ENCODE measurements at regions not wholly inside any gene's neighbourhood (a gene's known extent, or its start where the extent isn't known, plus 50 kb on each side); places are given as distances from the start of the nearest gene placed in this dataset.

DNA sequence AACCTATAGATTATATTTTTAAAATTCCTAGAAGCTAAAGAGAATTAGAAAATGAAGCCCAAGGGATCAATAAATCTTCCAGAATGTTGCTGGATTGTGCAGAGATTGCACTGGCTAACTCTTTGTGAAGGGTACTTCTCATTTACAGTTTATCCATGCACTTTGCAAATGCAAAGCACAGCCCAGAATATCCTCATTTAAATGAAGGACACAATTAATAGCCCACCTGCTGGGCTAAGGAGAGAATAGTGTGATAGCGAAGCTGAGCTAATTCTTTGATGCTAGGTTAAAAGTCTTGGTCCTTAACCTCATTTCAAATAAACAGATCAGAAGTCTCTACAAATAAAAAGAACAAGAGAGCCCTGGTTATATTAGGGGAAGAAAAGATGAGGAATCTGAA lies 72.5 kb downstream of the SMPDL3A start (continued):
- TF ChIP-seq, protein P1, sequence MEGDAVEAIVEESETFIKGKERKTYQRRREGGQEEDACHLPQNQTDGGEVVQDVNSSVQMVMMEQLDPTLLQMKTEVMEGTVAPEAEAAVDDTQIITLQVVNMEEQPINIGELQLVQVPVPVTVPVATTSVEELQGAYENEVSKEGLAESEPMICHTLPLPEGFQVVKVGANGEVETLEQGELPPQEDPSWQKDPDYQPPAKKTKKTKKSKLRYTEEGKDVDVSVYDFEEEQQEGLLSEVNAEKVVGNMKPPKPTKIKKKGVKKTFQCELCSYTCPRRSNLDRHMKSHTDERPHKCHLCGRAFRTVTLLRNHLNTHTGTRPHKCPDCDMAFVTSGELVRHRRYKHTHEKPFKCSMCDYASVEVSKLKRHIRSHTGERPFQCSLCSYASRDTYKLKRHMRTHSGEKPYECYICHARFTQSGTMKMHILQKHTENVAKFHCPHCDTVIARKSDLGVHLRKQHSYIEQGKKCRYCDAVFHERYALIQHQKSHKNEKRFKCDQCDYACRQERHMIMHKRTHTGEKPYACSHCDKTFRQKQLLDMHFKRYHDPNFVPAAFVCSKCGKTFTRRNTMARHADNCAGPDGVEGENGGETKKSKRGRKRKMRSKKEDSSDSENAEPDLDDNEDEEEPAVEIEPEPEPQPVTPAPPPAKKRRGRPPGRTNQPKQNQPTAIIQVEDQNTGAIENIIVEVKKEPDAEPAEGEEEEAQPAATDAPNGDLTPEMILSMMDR (conservative IDR thresholded peaks at IDR 0.05; ENCODE audit: low read depth in 2 of 2): no peak
- no peak for TF ChIP-seq EZH2phosphoT487 (IDR thresholded peaks at IDR 0.05; ENCODE audit: unreplicated experiment)
- no peak for TF ChIP-seq JUNB (IDR thresholded peaks at IDR 0.05; ENCODE audit: unreplicated experiment)
- TF ChIP-seq CREB1 (CRISPR knock-in tag; IDR thresholded peaks at IDR 0.05; ENCODE audit: low read depth): no peak

DNA sequence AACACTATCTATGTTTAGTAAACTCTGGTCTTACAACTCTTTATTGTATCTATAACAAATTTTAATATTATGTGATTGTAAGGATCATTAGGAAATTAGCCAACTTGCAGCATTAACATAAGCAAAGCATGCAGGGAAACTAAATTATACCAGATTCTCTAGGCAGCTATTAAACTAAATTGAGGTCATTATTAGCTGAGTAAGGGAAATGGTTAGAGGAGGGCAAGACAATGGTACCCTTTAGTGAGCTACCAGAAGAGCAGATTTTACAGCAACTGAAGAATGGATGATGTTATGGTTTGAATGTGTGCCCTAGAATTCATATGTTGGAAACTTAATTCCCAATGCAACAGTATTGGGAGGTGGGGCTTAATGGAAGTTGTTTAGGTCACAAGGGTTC lies 79.1 kb downstream of the SMPDL3A start:
- Histone ChIP-seq H3K27ac (ENCODE audit: low read depth) (no peak overlapping the region), H3K27me3 (ENCODE audit: insufficient read depth) (no peaks in the 10 kb centered on the region), H3K4me3 (no peak overlapping the region), H3K4me1 (ENCODE audit: insufficient read depth) (no peaks in the 10 kb centered on the region), H4K20me1 (replicated peaks; ENCODE audit: insufficient read depth) (no peaks in the 10 kb centered on the region), H3K9me2 (ENCODE audit: insufficient read depth) (no peaks in the 10 kb centered on the region), H3K79me2 (replicated peaks; ENCODE audit: insufficient read depth) (no peaks in the 10 kb centered on the region), H3K4me2 (no peak overlapping the region), H3F3A (replicated peaks; ENCODE audit: low read depth) (no peaks in the 10 kb centered on the region), H2AFZ (no peak overlapping the region), H3K36me3 (ENCODE audit: insufficient read depth) (no peaks in the 10 kb centered on the region)
- no peaks in the 10 kb centered on the region for H3K9me3 Mint-ChIP-seq
- DNase-seq (ENCODE audit: low spot score) (no peak), ATAC-seq (no peak)
- no peaks in the 10 kb centered on the region for H3K27me3 Mint-ChIP-seq (ENCODE audit: insufficient read depth, low read depth, poor library complexity)
- no peak overlapping the region for H3K27ac Mint-ChIP-seq
- no peaks in the 10 kb centered on the region for H3K36me3 Mint-ChIP-seq (ENCODE audit: low read depth)
- H3K4me1 Mint-ChIP-seq: no peaks in the 10 kb centered on the region
- no peak overlapping the region for H3K4me3 Mint-ChIP-seq
- TF ChIP-seq STAT1 (IDR thresholded peaks at IDR 0.05; ENCODE audit: unreplicated experiment): no peak
- no peak for TF ChIP-seq EZH2 (IDR thresholded peaks at IDR 0.05; ENCODE audit: low read depth, unreplicated experiment)
- no peak for TF ChIP-seq POLR2AphosphoS5 (IDR thresholded peaks at IDR 0.05; ENCODE audit: low read depth)
- TF ChIP-seq ZNF114 (CRISPR knock-in tag; IDR thresholded peaks at IDR 0.05): no peak
- TF ChIP-seq, protein P2, sequence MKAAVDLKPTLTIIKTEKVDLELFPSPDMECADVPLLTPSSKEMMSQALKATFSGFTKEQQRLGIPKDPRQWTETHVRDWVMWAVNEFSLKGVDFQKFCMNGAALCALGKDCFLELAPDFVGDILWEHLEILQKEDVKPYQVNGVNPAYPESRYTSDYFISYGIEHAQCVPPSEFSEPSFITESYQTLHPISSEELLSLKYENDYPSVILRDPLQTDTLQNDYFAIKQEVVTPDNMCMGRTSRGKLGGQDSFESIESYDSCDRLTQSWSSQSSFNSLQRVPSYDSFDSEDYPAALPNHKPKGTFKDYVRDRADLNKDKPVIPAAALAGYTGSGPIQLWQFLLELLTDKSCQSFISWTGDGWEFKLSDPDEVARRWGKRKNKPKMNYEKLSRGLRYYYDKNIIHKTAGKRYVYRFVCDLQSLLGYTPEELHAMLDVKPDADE (IDR thresholded peaks at IDR 0.05): no peak
- no peak for TF ChIP-seq CREB1 (CRISPR knock-in tag; IDR thresholded peaks at IDR 0.05; ENCODE audit: low read depth)
- TF ChIP-seq, protein P3, sequence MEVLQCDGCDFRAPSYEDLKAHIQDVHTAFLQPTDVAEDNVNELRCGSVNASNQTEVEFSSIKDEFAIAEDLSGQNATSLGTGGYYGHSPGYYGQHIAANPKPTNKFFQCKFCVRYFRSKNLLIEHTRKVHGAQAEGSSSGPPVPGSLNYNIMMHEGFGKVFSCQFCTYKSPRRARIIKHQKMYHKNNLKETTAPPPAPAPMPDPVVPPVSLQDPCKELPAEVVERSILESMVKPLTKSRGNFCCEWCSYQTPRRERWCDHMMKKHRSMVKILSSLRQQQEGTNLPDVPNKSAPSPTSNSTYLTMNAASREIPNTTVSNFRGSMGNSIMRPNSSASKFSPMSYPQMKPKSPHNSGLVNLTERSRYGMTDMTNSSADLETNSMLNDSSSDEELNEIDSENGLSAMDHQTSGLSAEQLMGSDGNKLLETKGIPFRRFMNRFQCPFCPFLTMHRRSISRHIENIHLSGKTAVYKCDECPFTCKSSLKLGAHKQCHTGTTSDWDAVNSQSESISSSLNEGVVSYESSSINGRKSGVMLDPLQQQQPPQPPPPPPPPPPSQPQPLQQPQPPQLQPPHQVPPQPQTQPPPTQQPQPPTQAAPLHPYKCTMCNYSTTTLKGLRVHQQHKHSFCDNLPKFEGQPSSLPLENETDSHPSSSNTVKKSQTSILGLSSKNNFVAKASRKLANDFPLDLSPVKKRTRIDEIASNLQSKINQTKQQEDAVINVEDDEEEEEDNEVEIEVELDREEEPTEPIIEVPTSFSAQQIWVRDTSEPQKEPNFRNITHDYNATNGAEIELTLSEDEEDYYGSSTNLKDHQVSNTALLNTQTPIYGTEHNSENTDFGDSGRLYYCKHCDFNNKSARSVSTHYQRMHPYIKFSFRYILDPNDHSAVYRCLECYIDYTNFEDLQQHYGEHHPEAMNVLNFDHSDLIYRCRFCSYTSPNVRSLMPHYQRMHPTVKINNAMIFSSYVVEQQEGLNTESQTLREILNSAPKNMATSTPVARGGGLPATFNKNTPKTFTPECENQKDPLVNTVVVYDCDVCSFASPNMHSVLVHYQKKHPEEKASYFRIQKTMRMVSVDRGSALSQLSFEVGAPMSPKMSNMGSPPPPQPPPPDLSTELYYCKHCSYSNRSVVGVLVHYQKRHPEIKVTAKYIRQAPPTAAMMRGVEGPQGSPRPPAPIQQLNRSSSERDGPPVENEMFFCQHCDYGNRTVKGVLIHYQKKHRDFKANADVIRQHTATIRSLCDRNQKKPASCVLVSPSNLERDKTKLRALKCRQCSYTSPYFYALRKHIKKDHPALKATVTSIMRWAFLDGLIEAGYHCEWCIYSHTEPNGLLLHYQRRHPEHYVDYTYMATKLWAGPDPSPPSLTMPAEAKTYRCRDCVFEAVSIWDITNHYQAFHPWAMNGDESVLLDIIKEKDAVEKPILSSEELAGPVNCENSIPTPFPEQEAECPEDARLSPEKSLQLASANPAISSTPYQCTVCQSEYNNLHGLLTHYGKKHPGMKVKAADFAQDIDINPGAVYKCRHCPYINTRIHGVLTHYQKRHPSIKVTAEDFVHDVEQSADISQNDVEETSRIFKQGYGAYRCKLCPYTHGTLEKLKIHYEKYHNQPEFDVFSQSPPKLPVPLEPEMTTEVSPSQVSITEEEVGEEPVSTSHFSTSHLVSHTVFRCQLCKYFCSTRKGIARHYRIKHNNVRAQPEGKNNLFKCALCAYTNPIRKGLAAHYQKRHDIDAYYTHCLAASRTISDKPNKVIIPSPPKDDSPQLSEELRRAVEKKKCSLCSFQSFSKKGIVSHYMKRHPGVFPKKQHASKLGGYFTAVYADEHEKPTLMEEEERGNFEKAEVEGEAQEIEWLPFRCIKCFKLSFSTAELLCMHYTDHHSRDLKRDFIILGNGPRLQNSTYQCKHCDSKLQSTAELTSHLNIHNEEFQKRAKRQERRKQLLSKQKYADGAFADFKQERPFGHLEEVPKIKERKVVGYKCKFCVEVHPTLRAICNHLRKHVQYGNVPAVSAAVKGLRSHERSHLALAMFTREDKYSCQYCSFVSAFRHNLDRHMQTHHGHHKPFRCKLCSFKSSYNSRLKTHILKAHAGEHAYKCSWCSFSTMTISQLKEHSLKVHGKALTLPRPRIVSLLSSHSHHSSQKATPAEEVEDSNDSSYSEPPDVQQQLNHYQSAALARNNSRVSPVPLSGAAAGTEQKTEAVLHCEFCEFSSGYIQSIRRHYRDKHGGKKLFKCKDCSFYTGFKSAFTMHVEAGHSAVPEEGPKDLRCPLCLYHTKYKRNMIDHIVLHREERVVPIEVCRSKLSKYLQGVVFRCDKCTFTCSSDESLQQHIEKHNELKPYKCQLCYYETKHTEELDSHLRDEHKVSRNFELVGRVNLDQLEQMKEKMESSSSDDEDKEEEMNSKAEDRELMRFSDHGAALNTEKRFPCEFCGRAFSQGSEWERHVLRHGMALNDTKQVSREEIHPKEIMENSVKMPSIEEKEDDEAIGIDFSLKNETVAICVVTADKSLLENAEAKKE (CRISPR knock-in tag; IDR thresholded peaks at IDR 0.05): no peak
- TF ChIP-seq, protein P1 (conservative IDR thresholded peaks at IDR 0.05; ENCODE audit: low read depth in 2 of 2): no peak
- TF ChIP-seq JUNB (IDR thresholded peaks at IDR 0.05; ENCODE audit: unreplicated experiment): no peak
- TF ChIP-seq ZNF331 (CRISPR knock-in tag; IDR thresholded peaks at IDR 0.05; ENCODE audit: low read depth): no peak
